DND-41 (cell line): ENCODE measurements at regions not wholly inside any gene's neighbourhood (a gene's known extent, or its start where the extent isn't known, plus 50 kb on each side); places are given as distances from the start of the nearest gene placed in this dataset.

Experiments used
- ATAC-seq: fragments of 200-7000 bp; cut with Tn5 transposase; 3 replicates; pipeline ENCODE4 v1.9.1; 2021; ENCODE audit warnings: low read depth; ENCODE audit not compliant: insufficient read depth
- DNase-seq: peaks from one replicate; pipeline ENCODE4 v3.0.0-alpha.2; 2020
- H2AFZ ChIP-seq: 2 replicates; pipeline ENCODE4 v1.6.0; 2012; ENCODE audit warnings: low read depth, low read length
- H3K27ac ChIP-seq: 2 replicates; pipeline ENCODE4 v1.5.1; 2012; ENCODE audit warnings: low read length, inconsistent platforms
- H3K27me3 ChIP-seq: fragments of 200-600 bp; sonication (generic); 2 replicates; pipeline ENCODE4 v1.6.0; 2012; ENCODE audit warnings: low read length, mild to moderate bottlenecking, inconsistent platforms; ENCODE audit not compliant: insufficient read depth, poor library complexity
- H3K36me3 ChIP-seq: 2 replicates; pipeline ENCODE4 v1.5.1; 2012; ENCODE audit warnings: low read length, inconsistent platforms; ENCODE audit not compliant: insufficient read depth
- H3K4me1 ChIP-seq: 2 replicates; pipeline ENCODE4 v1.5.1; 2012; ENCODE audit warnings: mild to moderate bottlenecking, low read length; ENCODE audit not compliant: insufficient read depth
- H3K4me2 ChIP-seq: 2 replicates; pipeline ENCODE4 v1.6.0; 2012; ENCODE audit warnings: mild to moderate bottlenecking, moderate library complexity, low read length, inconsistent platforms; ENCODE audit not compliant: insufficient read depth
- H3K4me3 ChIP-seq, 2 experiments: fragments of 200-600 bp in 1 of 2; shearing (Covaris generic) in 1 of 2; 2 replicates each; pipeline ENCODE4 v1.5.1; 2012 to 2016; ENCODE audit warnings: inconsistent platforms in 2 of 2, low read length in 2 of 2, mild to moderate bottlenecking in 2 of 2, low read depth in 1 of 2, moderate library complexity in 1 of 2
- H3K79me2 ChIP-seq: 2 replicates; pipeline ENCODE4 v1.6.0; 2012; ENCODE audit warnings: low read length, inconsistent platforms; ENCODE audit not compliant: insufficient read depth
- H3K9ac ChIP-seq: 2 replicates; pipeline ENCODE4 v1.6.0; 2012; ENCODE audit warnings: low read depth, mild to moderate bottlenecking, inconsistent platforms, low read length, moderate library complexity
- H3K9me3 ChIP-seq: 2 replicates; pipeline ENCODE4 v1.5.1; 2012; ENCODE audit warnings: low read length, moderate library complexity, mild to moderate bottlenecking, inconsistent platforms; ENCODE audit not compliant: insufficient read depth, severe bottlenecking
- H4K20me1 ChIP-seq: 2 replicates; pipeline ENCODE4 v1.6.0; 2012; ENCODE audit warnings: low read length; ENCODE audit not compliant: insufficient read depth
- CTCF ChIP-seq: IDR thresholded peaks from 2 replicates; pipeline ENCODE4 v1.5.1; 2012; ENCODE audit warnings: borderline replicate concordance, low read length, moderate library complexity, mild to moderate bottlenecking; ENCODE audit not compliant: poor library complexity, severe bottlenecking; ENCODE audit errors: extremely low read depth
- EZH2 ChIP-seq: IDR thresholded peaks from 3 replicates; pipeline ENCODE4 v1.6.1; 2012; ENCODE audit warnings: borderline replicate concordance, low read depth, mild to moderate bottlenecking, moderate library complexity, low read length, inconsistent platforms; ENCODE audit not compliant: severe bottlenecking

GRCh38 chr2:150351922-150352321 is 135.5 kb downstream of the RND3 start:
- Histone ChIP-seq H3K9ac (no peak overlapping the region), H3K27ac (no peak overlapping the region), H3K27me3 (no peaks in the 10 kb centered on the region), H4K20me1 (no peaks in the 10 kb centered on the region), H3K4me2 (no peak overlapping the region), H2AFZ (no peak overlapping the region), H3K4me1 (no peaks in the 10 kb centered on the region), H3K36me3 (no peaks in the 10 kb centered on the region), H3K9me3 (no peaks in the 10 kb centered on the region), H3K4me3 (no peak overlapping the region), H3K79me2 (no peaks in the 10 kb centered on the region)
- no peak for TF ChIP-seq EZH2
- TF ChIP-seq CTCF, result no peak
- no peak for DNase-seq
- no peak for ATAC-seq

GRCh38 chr2:150350500-150350899 is 137.0 kb downstream of the RND3 start:
- H3K9me3 ChIP-seq, result no peaks in the 10 kb centered on the region

GRCh38 chr2:150346806-150347205 is 140.7 kb downstream of the RND3 start:
- no peak for ATAC-seq
- H2AFZ ChIP-seq, result no peak overlapping the region
- H3K9me3 ChIP-seq, result no peaks in the 10 kb centered on the region

More at GRCh38 chr2:150350500-150350899, 137.0 kb downstream of the RND3 start:
- Histone ChIP-seq H3K79me2 (no peaks in the 10 kb centered on the region), H3K27ac (no peak overlapping the region), H4K20me1 (no peaks in the 10 kb centered on the region), H3K4me1 (no peaks in the 10 kb centered on the region), H2AFZ (no peak overlapping the region), H3K4me2 (no peak overlapping the region), H3K4me3 (no peak overlapping the region), H3K36me3 (no peaks in the 10 kb centered on the region), H3K27me3 (no peaks in the 10 kb centered on the region), H3K9ac (no peak overlapping the region)
- ATAC-seq, result no peak
- no peak for DNase-seq
- TF ChIP-seq CTCF, result no peak

More at GRCh38 chr2:150346806-150347205, 140.7 kb downstream of the RND3 start:
- H3K4me2 ChIP-seq, result no peak overlapping the region
- no peaks in the 10 kb centered on the region for H3K36me3 ChIP-seq
- H3K9ac ChIP-seq, result no peak overlapping the region
- H3K4me3 ChIP-seq, result no peak overlapping the region
- H3K4me1 ChIP-seq, result no peaks in the 10 kb centered on the region
- no peaks in the 10 kb centered on the region for H3K79me2 ChIP-seq
- H3K27ac ChIP-seq, result no peak overlapping the region
- TF ChIP-seq EZH2 (no peak), CTCF (no peak)
- DNase-seq, result no peak
- H4K20me1 ChIP-seq, result no peaks in the 10 kb centered on the region
- no peaks in the 10 kb centered on the region for H3K27me3 ChIP-seq
